Panc1 (cell line): ENCODE measurements at regions not wholly inside any gene's neighbourhood (a gene's known extent, or its start where the extent isn't known, plus 50 kb on each side); places are given as distances from the start of the nearest gene placed in this dataset.

Experiments
- ATAC-seq: fragments of 200-7000 bp; cut with Tn5 transposase; 2 replicates; pipeline ENCODE4 v1.9.1; 2020; ENCODE audit warnings: mild to moderate bottlenecking, moderate library complexity
- BruUV-seq: library from RNA; stranded (reverse); fragments of 400-500 nt; replicated peaks from 2 replicates; lab custom pipeline; 2021; lab: Mats Ljungman, UMichigan
- CTCF ChIA-PET: fragments of 300-600 bp; sonication (Branson Sonifier 250); formaldehyde crosslinking; loops from one replicate; lab custom pipeline; 2022; ENCODE audit warnings: antibody characterized with exemption; lab: Charles Lee
- POLR2A ChIA-PET: fragments of 300-600 bp; sonication (Branson Sonifier 250); formaldehyde crosslinking; loops from one replicate; lab custom pipeline; 2022; ENCODE audit warnings: antibody characterized with exemption; lab: Charles Lee
- DNase-seq: peaks from one replicate; pipeline ENCODE4 v3.0.0-alpha.2; 2010; ENCODE audit warnings: low read depth, low spot score
- H3K27ac ChIP-seq: 2 replicates; pipeline ENCODE4 v1.5.1; 2011; ENCODE audit warnings: mild to moderate bottlenecking, low read length, inconsistent platforms
- H3K27me3 ChIP-seq: fragments of 200-500 bp; sonication (Bioruptor generic); 2 replicates; pipeline ENCODE4 v1.6.0; 2014; ENCODE audit warnings: low read length, inconsistent platforms; ENCODE audit not compliant: control insufficient read depth, insufficient read depth
- H3K36me3 ChIP-seq: fragments of 200-500 bp; sonication (Bioruptor generic); 2 replicates; pipeline ENCODE4 v1.5.1; 2014; ENCODE audit warnings: inconsistent platforms, mild to moderate bottlenecking, low read length, moderate library complexity; ENCODE audit not compliant: control insufficient read depth, insufficient read depth
- H3K4me1 ChIP-seq: 2 replicates; pipeline ENCODE4 v1.5.1; 2011; ENCODE audit warnings: inconsistent platforms, mild to moderate bottlenecking, low read length, moderate library complexity; ENCODE audit not compliant: control insufficient read depth, insufficient read depth
- H3K4me3 ChIP-seq, 2 experiments: 2 replicates each; pipeline ENCODE4 v1.5.1; 2011 to 2012; ENCODE audit warnings: low read depth in 2 of 2, low read length in 2 of 2, mild to moderate bottlenecking in 2 of 2, inconsistent platforms in 1 of 2, moderate library complexity in 1 of 2
- H3K9me3 ChIP-seq: fragments of 200-500 bp; sonication (Bioruptor generic); 2 replicates; pipeline ENCODE4 v1.5.1; 2014; ENCODE audit warnings: low read depth, mild to moderate bottlenecking, inconsistent platforms, low read length, moderate library complexity; ENCODE audit not compliant: control insufficient read depth, insufficient read depth
- CTCF ChIP-seq: fragments of 450-650 bp; IDR thresholded peaks from 2 replicates; pipeline ENCODE4 v1.5.1; 2017; ENCODE audit warnings: mild to moderate bottlenecking
- POLR2AphosphoS5 ChIP-seq: IDR thresholded peaks from 2 replicates; pipeline ENCODE4 v1.6.1; 2012; ENCODE audit warnings: mild to moderate bottlenecking, low read depth, low read length, moderate library complexity
- REST ChIP-seq, 2 experiments: IDR thresholded peaks; 2 replicates each; pipeline ENCODE4 v1.6.1; 2011 to 2012; ENCODE audit warnings: low read depth in 2 of 2, control low read depth in 1 of 2, low read length in 1 of 2, mild to moderate bottlenecking in 1 of 2, moderate library complexity in 1 of 2; ENCODE audit not compliant: insufficient read depth in 1 of 2
- SIN3A ChIP-seq: IDR thresholded peaks from 2 replicates; pipeline ENCODE4 v1.6.1; 2012; ENCODE audit warnings: low read depth, mild to moderate bottlenecking, low read length, moderate library complexity, borderline replicate concordance; ENCODE audit not compliant: insufficient read depth
- TCF7L2 ChIP-seq: IDR thresholded peaks from 2 replicates; pipeline ENCODE4 v1.6.1; 2011; ENCODE audit warnings: mild to moderate bottlenecking, low read depth, low read length, inconsistent platforms
- in situ Hi-C: cut with HindIII; loops from 2 replicates; pipeline ENCODE4 v1.10.0; 2016; ENCODE audit warnings: low sequenced_read_pairs, low pct_unique_long_range_greater_than_20kb
- intact Hi-C: fragments of 100-400 bp; cut with micrococcal nuclease; formaldehyde crosslinking; loops from one replicate; pipeline ENCODE4 v1.10.0; 2022; ENCODE audit not compliant: unreplicated experiment

GRCh38 chr12:131421509-131422186, 289.2 kb upstream of the SFSWAP start:
- ATAC-seq (no peak), DNase-seq (no peak)
- peaks cover 7% of the 10 kb centered on the region; the same call in 1 of the 2 replicates for H3K9me3 ChIP-seq
- CTCF ChIA-PET, result no interaction called here
- in situ Hi-C loops, result no loop called here
- no peak overlapping the region for H3K4me3 ChIP-seq
- POLR2A ChIA-PET, result no interaction called here
- no peaks in the 10 kb centered on the region; the same call in none of the 2 replicates for H3K27me3 ChIP-seq
- BruUV-seq, result no TSS peak
- H3K27ac ChIP-seq, result no peak overlapping the region
- TF ChIP-seq CTCF, result no peak
- no peak for TF ChIP-seq SIN3A
- TF ChIP-seq POLR2AphosphoS5, result no peak
- TF ChIP-seq TCF7L2, result no peak
- no peak for TF ChIP-seq REST (IDR thresholded peaks at IDR 0.05; ENCODE audit: insufficient read depth in 1 of 2, low read depth in 2 of 2, low read length in 1 of 2)
- H3K4me1 ChIP-seq, result no peaks in the 10 kb centered on the region
- no peaks in the 10 kb centered on the region for H3K36me3 ChIP-seq
- intact Hi-C loops, result no loop called here

- in situ Hi-C loops, result no loop called here
- Histone ChIP-seq H3K27ac (no peak overlapping the region), H3K27me3 (no peaks in the 10 kb centered on the region; the same call in none of the 2 replicates), H3K4me3 (no peak overlapping the region), H3K4me1 (no peaks in the 10 kb centered on the region), H3K36me3 (no peaks in the 10 kb centered on the region), H3K9me3 (peaks cover 7% of the 10 kb centered on the region; the same call in 1 of the 2 replicates)
- intact Hi-C loops, result no loop called here
- ATAC-seq (no peak), DNase-seq (no peak)
- BruUV-seq, result no TSS peak
- ChIA-PET POLR2A (no interaction called here), CTCF (no interaction called here)
- no peak for TF ChIP-seq SIN3A
- TF ChIP-seq REST (IDR thresholded peaks at IDR 0.05; ENCODE audit: insufficient read depth in 1 of 2, low read depth in 2 of 2, low read length in 1 of 2), result no peak
- TF ChIP-seq POLR2AphosphoS5, result no peak
- TF ChIP-seq TCF7L2, result no peak
- no peak for TF ChIP-seq CTCF
Measured at GRCh38 chr12:131422187-131422520, 288.7 kb upstream of the SFSWAP start.
